Posterior vena cava (tissue), 2 donors: ENCODE measurements at regions not wholly inside any gene's neighbourhood (a gene's known extent, or its start where the extent isn't known, plus 50 kb on each side); places are given as distances from the start of the nearest gene placed in this dataset.

Source experiments
- DNase-seq: peaks from one replicate; pipeline ENCODE4 v3.0.0-alpha.2; 2020; ENCODE audit warnings: low spot score
- intact Hi-C, 2 donors: fragments of 100-400 bp; cut with DNase I; formaldehyde crosslinking; loops; one replicate each; pipeline versions ENCODE4 v1.14.1 to v1.14.2; 2022 to 2023
- donor health status: DM: yes; HTN: yes; CAD: no.
- donor health status: DM: yes; HTN: yes; CAD: no.

- DNase-seq = peak; percentile 11
- intact Hi-C loops = no loop called here
These were observed 272.3 kb downstream of the PTPRU start for GRCh38 chr1:29508458-29509107.

GRCh38 chr1:29506678-29507225 lies 270.4 kb downstream of the PTPRU start:
- DNase-seq = peak; percentile 62
- intact Hi-C loops = no loop called here

- DNase-seq = peak; percentile 58
These were observed 269.4 kb downstream of the PTPRU start for GRCh38 chr1:29505532-29506220.

GRCh38 chr1:29504709-29505410 lies 268.5 kb downstream of the PTPRU start:
- DNase-seq = peak; percentile 46
- intact Hi-C loops = no loop called here

More at GRCh38 chr1:29505532-29506220, 269.4 kb downstream of the PTPRU start:
- intact Hi-C loops = no loop called here

GRCh38 chr1:29504196-29504595 lies 267.9 kb downstream of the PTPRU start:
- DNase-seq = peak; percentile 67
- intact Hi-C loops = no loop called here

GRCh38 chr1:29502911-29503840 lies 266.9 kb downstream of the PTPRU start:
- intact Hi-C loops = no loop called here
- peak; percentile 31 for DNase-seq

- intact Hi-C loops = no loop called here
- DNase-seq = peak; percentile 25
These were observed 266.0 kb downstream of the PTPRU start for GRCh38 chr1:29502225-29502910.

- no peak for DNase-seq
- intact Hi-C loops = no loop called here
These were observed 265.1 kb downstream of the PTPRU start for GRCh38 chr1:29501227-29501976.

- intact Hi-C loops = no loop called here
- DNase-seq = peak; percentile 57
These were observed 264.3 kb downstream of the PTPRU start for GRCh38 chr1:29500651-29501050.

GRCh38 chr1:29500041-29500440 lies 263.7 kb downstream of the PTPRU start:
- DNase-seq = peak; percentile 67
- intact Hi-C loops = no loop called here

GRCh38 chr1:29499104-29499650 lies 262.9 kb downstream of the PTPRU start:
- intact Hi-C loops = no loop called here
- peak; percentile 42 for DNase-seq

GRCh38 chr1:29498126-29499103 lies 262.1 kb downstream of the PTPRU start:
- peak; percentile 59 for DNase-seq
- intact Hi-C loops = no loop called here

- peak; percentile 40 for DNase-seq
These were observed 261.2 kb downstream of the PTPRU start for GRCh38 chr1:29497395-29498125.

GRCh38 chr1:29496701-29497100 lies 260.4 kb downstream of the PTPRU start:
- intact Hi-C loops = no loop called here
- peak; percentile 66 for DNase-seq

More at GRCh38 chr1:29497395-29498125, 261.2 kb downstream of the PTPRU start:
- intact Hi-C loops = no loop called here

GRCh38 chr1:29490204-29490934 lies 254.0 kb downstream of the PTPRU start:
- intact Hi-C loops = no loop called here
- no peak for DNase-seq
